Kidney epithelial cell (primary cell): ENCODE measurements at regions not wholly inside any gene's neighbourhood (a gene's known extent, or its start where the extent isn't known, plus 50 kb on each side); places are given as distances from the start of the nearest gene placed in this dataset.

Experiments used
- DNase-seq: peaks from one replicate; pipeline ENCODE4 v3.0.0-alpha.2; 2010; ENCODE audit warnings: low read depth
- H3K27me3 ChIP-seq: 2 replicates; pipeline ENCODE4 v1.6.0; 2011; ENCODE audit warnings: low read length; ENCODE audit not compliant: control insufficient read depth, insufficient read depth
- H3K36me3 ChIP-seq: 2 replicates; pipeline ENCODE4 v1.5.1; 2011; ENCODE audit warnings: low read length; ENCODE audit not compliant: control insufficient read depth, insufficient read depth
- H3K4me3 ChIP-seq: 2 replicates; pipeline ENCODE4 v1.5.1; 2011; ENCODE audit warnings: low read depth, mild to moderate bottlenecking, control low read depth, low read length
- TF ChIP-seq, protein P1 (sequence below): IDR thresholded peaks from 2 replicates; pipeline ENCODE4 v1.5.1; 2011; ENCODE audit warnings: mild to moderate bottlenecking, moderate library complexity, low read length, control low read depth, inconsistent platforms; ENCODE audit not compliant: insufficient read depth, poor library complexity, severe bottlenecking

DNA sequence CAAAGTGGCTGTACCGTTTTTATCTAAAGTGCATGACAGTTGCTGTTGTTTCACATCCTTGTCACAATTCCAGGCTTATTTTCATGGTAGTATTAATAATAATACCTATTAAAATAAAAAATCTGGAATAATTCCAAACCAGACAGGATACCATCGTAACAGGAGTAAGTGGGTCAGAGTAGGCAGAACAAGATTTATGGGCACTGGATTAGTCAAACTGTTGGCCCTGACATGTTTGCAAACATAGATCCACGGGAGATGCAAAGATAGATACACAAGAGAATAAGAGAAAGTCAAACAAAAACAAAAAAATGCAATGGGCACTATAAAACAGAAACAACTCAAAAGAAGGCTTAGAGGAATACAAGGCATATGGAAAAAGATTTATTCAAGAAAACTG is 449.5 kb upstream of the HS3ST1 start:
- no peaks in the 10 kb centered on the region for H3K27me3 ChIP-seq
- TF ChIP-seq, protein P1, sequence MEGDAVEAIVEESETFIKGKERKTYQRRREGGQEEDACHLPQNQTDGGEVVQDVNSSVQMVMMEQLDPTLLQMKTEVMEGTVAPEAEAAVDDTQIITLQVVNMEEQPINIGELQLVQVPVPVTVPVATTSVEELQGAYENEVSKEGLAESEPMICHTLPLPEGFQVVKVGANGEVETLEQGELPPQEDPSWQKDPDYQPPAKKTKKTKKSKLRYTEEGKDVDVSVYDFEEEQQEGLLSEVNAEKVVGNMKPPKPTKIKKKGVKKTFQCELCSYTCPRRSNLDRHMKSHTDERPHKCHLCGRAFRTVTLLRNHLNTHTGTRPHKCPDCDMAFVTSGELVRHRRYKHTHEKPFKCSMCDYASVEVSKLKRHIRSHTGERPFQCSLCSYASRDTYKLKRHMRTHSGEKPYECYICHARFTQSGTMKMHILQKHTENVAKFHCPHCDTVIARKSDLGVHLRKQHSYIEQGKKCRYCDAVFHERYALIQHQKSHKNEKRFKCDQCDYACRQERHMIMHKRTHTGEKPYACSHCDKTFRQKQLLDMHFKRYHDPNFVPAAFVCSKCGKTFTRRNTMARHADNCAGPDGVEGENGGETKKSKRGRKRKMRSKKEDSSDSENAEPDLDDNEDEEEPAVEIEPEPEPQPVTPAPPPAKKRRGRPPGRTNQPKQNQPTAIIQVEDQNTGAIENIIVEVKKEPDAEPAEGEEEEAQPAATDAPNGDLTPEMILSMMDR: no peak
- no peak for DNase-seq

DNA sequence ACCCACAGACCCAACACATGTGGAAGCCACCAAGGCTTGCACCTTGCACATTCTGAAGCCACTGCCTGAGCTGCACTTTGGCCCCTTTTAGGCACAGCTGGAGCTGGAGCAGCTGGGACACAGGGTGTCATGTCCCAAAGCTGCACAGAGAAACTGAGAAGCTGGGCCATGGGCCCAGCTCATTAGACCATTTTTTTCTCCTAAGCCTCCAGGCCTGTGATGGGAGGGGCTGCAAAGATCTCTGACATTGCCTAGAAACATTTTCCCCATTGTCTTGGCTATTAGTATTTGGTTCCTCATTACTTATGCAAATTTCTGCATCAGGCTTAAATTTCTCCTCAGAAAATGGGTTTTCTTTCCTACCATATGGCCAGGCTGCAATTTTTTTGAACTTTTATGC is 447.4 kb upstream of the HS3ST1 start:
- H3K36me3 ChIP-seq: no peaks in the 10 kb centered on the region
- DNase-seq: no peak
- no peak overlapping the region for H3K4me3 ChIP-seq
- no peaks in the 10 kb centered on the region for H3K27me3 ChIP-seq
- TF ChIP-seq, protein P1: no peak

More for the DNA sequence above, 449.5 kb upstream of the HS3ST1 start:
- no peak overlapping the region for H3K4me3 ChIP-seq
- no peaks in the 10 kb centered on the region for H3K36me3 ChIP-seq

DNA sequence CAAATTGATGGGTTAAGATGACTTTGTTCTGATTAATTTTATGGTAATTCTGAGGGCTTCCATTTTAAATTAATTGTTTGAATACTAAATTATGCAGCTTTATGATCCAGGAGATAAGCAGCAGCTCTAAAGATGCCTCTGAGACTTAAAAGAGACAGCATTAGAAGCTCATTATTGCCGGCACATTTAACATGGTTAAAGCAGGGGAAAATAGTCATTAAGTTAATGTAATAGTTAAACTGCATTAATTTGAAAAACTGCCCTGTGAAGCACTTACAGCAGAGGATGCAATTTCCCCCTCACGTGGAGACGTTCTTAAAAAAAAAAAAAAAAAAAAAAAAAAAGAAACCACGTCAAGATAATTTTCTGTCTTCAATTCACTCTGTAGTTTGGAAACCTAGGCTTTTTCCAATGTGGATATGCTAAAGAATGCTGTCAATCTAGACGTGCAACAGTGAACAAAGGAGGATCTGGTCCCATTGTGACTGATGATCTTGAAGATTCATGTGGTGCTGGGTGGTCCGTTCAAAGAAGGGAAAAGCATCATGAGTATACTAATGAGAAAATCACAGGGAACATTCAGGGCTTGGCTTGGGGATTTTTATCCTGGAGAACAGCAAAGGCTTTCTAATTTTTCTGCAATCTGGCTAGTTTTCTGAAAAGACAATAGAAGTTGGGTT is 440.6 kb upstream of the HS3ST1 start:
- Histone ChIP-seq H3K4me3 (no peak overlapping the region), H3K27me3 (no peaks in the 10 kb centered on the region), H3K36me3 (no peaks in the 10 kb centered on the region)
- TF ChIP-seq, protein P1: no peak
- DNase-seq: no peak

DNA sequence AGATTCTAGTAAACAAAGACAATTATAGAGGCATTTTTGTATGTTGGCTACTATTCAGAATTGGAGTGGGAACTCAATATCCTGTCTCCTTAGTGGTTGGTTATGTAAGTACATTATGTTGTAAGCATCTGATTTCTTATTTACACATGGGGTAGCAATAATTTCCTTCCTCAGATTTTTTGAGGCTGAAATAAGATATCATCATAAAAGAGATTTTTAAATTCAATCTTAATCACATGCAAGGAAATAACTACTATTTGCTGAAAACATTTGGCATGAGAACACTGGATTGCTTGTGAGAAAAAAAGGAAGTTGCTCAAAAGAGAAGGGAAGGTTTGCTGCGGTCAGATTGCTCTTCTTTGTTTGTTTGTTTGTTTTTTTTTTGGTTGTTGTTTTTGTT is 437.7 kb upstream of the HS3ST1 start:
- H3K27me3 ChIP-seq: no peaks in the 10 kb centered on the region
- no peak overlapping the region for H3K4me3 ChIP-seq
- H3K36me3 ChIP-seq: no peaks in the 10 kb centered on the region
- TF ChIP-seq, protein P1: no peak
- no peak for DNase-seq

DNA sequence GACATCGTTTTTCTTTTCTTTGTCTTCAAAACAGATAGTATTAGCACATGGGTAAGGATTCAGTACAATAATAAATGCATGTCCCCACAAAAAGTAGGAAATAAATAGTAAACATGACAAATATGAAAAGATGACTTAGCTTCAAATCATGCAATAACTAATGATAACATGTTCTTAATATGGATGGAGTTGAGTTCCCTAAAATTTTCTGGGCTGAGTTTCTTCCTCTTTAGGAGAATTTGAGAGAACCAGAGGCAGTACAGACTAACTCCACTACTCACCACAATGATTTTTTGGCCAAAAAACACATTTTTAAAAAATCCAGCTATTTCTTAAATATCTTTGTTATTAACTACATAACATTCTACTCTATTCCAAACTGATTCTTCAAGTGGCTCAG is 432.3 kb upstream of the HS3ST1 start:
- Histone ChIP-seq H3K4me3 (no peak overlapping the region), H3K27me3 (no peaks in the 10 kb centered on the region), H3K36me3 (no peaks in the 10 kb centered on the region)
- TF ChIP-seq, protein P1: no peak
- DNase-seq: no peak

- TF ChIP-seq, protein P1: no peak
- Histone ChIP-seq H3K4me3 (no peak overlapping the region), H3K27me3 (no peaks in the 10 kb centered on the region), H3K36me3 (no peaks in the 10 kb centered on the region)
- no peak for DNase-seq
These were observed 429.2 kb upstream of the HS3ST1 start for GRCh38 chr4:11857881-11858280.
